ENCODE measurements at regions not wholly inside any gene's neighbourhood (a gene's known extent, or its start where the extent isn't known, plus 50 kb on each side); places are given as distances from the start of the nearest gene placed in this dataset.

DNA sequence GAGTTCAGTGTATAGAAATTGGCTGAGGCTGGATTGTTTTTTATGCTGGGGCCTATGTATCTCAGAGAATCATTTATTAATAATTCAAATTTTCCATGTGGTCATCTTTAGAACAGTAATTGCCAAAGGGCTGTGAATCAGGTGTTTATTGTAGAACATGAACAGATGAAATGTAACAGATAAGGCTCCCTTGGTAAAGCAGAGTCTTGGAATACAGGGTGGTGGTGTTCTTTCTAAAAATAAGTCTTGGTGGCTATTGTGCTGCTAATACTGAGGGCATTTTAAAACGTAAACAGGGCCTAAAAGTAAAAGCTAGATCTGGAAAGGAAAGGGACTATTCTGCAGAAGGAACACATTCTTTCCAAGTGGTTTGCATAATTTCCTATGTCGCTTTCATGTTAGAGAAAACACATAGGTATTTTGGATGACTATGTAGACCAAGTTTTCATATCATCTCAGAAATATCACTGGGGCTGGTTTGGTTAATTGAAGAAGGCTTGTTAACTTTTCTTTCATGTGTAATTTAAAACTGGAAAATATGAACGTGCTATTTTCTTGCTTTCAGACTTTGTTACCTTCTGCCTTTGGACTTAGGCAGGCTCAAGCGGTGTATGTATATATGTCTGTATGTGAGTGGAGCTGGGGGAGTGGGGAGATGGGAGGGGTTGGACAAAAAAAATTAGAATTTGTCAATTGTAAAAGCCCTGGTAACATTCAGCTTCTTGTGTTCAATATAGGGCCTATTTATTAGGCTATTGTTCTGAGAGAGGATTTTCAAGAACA lies 119.9 kb upstream of the ANKRD55 start:
- TF ChIP-seq, protein P1, sequence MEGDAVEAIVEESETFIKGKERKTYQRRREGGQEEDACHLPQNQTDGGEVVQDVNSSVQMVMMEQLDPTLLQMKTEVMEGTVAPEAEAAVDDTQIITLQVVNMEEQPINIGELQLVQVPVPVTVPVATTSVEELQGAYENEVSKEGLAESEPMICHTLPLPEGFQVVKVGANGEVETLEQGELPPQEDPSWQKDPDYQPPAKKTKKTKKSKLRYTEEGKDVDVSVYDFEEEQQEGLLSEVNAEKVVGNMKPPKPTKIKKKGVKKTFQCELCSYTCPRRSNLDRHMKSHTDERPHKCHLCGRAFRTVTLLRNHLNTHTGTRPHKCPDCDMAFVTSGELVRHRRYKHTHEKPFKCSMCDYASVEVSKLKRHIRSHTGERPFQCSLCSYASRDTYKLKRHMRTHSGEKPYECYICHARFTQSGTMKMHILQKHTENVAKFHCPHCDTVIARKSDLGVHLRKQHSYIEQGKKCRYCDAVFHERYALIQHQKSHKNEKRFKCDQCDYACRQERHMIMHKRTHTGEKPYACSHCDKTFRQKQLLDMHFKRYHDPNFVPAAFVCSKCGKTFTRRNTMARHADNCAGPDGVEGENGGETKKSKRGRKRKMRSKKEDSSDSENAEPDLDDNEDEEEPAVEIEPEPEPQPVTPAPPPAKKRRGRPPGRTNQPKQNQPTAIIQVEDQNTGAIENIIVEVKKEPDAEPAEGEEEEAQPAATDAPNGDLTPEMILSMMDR (IDR thresholded peaks at IDR 0.05): no peak
- TF ChIP-seq POLR2A (IDR thresholded peaks at IDR 0.05): no peak

Measured in uterus (tissue), 2 donors.